PC-3 (cell line): ENCODE measurements at regions not wholly inside any gene's neighbourhood (a gene's known extent, or its start where the extent isn't known, plus 50 kb on each side); places are given as distances from the start of the nearest gene placed in this dataset.

ENCODE experiments used
- EZH2 ChIP-seq: fragments of 300-600 bp; sonication (generic); IDR thresholded peaks from one replicate; pipeline ENCODE4 v1.6.1; 2017; ENCODE audit warnings: antibody characterized with exemption, mild to moderate bottlenecking, low read length; ENCODE audit not compliant: unreplicated experiment
- EZH2phosphoT487 ChIP-seq: fragments of 300-600 bp; sonication (generic); IDR thresholded peaks from 2 replicates; pipeline ENCODE4 v1.6.1; 2018; ENCODE audit warnings: mild to moderate bottlenecking, antibody characterized with exemption, low read length, borderline replicate concordance
- TF ChIP-seq, protein P1 (sequence below): fragments of 300-600 bp; sonication (generic); conservative IDR thresholded peaks from 2 replicates; pipeline ENCODE4 v1.5.1; 2017; ENCODE audit warnings: antibody characterized with exemption, low read depth, mild to moderate bottlenecking, low read length

DNA sequence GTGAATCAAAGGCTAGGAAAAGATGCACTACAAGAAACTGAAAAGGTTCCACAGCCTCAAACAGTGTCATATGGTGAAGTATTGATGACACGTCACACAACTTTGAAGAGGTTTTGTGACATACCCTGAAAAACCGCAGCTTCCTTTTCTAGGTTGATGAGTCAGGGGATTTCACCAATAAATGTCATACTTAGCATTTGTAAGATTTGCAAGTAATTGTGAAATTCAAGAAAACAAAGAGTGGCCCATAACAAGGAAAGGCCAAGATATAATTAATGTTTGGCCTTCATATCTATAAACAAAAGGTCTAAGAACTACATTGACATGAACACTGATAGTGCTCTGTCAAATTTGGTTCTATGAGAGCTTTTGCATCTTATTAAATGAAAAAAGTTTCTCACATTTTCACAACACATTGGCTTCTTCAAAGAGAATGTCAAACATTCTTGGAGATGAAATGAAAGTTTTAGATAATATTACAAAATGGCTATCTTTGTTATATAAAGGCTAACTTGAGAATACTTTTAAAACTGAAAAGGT is 62.0 kb upstream of the NAMPT start:
- TF ChIP-seq, protein P1, sequence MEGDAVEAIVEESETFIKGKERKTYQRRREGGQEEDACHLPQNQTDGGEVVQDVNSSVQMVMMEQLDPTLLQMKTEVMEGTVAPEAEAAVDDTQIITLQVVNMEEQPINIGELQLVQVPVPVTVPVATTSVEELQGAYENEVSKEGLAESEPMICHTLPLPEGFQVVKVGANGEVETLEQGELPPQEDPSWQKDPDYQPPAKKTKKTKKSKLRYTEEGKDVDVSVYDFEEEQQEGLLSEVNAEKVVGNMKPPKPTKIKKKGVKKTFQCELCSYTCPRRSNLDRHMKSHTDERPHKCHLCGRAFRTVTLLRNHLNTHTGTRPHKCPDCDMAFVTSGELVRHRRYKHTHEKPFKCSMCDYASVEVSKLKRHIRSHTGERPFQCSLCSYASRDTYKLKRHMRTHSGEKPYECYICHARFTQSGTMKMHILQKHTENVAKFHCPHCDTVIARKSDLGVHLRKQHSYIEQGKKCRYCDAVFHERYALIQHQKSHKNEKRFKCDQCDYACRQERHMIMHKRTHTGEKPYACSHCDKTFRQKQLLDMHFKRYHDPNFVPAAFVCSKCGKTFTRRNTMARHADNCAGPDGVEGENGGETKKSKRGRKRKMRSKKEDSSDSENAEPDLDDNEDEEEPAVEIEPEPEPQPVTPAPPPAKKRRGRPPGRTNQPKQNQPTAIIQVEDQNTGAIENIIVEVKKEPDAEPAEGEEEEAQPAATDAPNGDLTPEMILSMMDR: no peak
- TF ChIP-seq EZH2phosphoT487 (no peak), EZH2 (no peak)
